Retinal pigment epithelial cell (primary cell): ENCODE measurements at regions not wholly inside any gene's neighbourhood (a gene's known extent, or its start where the extent isn't known, plus 50 kb on each side); places are given as distances from the start of the nearest gene placed in this dataset.

Experiments used
- DNase-seq: peaks from one replicate; pipeline ENCODE4 v3.0.0-alpha.2; 2010; ENCODE audit warnings: low read depth
- H3K4me3 ChIP-seq: 2 replicates; pipeline ENCODE4 v1.5.1; 2011; ENCODE audit warnings: mild to moderate bottlenecking, low read length, control low read depth, moderate library complexity
- CTCF ChIP-seq: conservative IDR thresholded peaks from 2 replicates; pipeline ENCODE4 v1.5.1; 2011; ENCODE audit warnings: low read depth, low read length, control low read depth, inconsistent platforms

GRCh38 chr19:28166025-28166424, 1046.9 kb downstream of the UQCRFS1 start:
- no peak overlapping the region for H3K4me3 ChIP-seq
- no peak for TF ChIP-seq CTCF
- DNase-seq, result no peak

GRCh38 chr19:28164214-28164613, 1048.7 kb downstream of the UQCRFS1 start:
- no peak for DNase-seq
- H3K4me3 ChIP-seq, result no peak overlapping the region
- TF ChIP-seq CTCF, result no peak

- no peak overlapping the region for H3K4me3 ChIP-seq
- no peak for DNase-seq
- TF ChIP-seq CTCF, result no peak
These were observed 1053.9 kb downstream of the UQCRFS1 start for GRCh38 chr19:28159065-28159464.

- no peak for TF ChIP-seq CTCF
- no peak for DNase-seq
- H3K4me3 ChIP-seq, result no peak overlapping the region
These were observed 1057.7 kb downstream of the UQCRFS1 start for GRCh38 chr19:28155265-28155664.

- TF ChIP-seq CTCF, result no peak
- no peak overlapping the region for H3K4me3 ChIP-seq
- no peak for DNase-seq
These were observed 1058.9 kb downstream of the UQCRFS1 start for GRCh38 chr19:28154077-28154476.

- H3K4me3 ChIP-seq, result no peak overlapping the region
- no peak for DNase-seq
- no peak for TF ChIP-seq CTCF
These were observed 1059.8 kb downstream of the UQCRFS1 start for GRCh38 chr19:28153123-28153522.

- no peak overlapping the region for H3K4me3 ChIP-seq
- DNase-seq, result no peak
- TF ChIP-seq CTCF, result no peak
These were observed 1060.8 kb downstream of the UQCRFS1 start for GRCh38 chr19:28152195-28152594.
